HG03520 (cell line): ENCODE measurements at regions not wholly inside any gene's neighbourhood (a gene's known extent, or its start where the extent isn't known, plus 50 kb on each side); places are given as distances from the start of the nearest gene placed in this dataset.

Experiments
- ATAC-seq: cut with Tn5 transposase; IDR thresholded peaks from one replicate; pipeline ENCODE4 v1.9.1; 2021; ENCODE audit warnings: mild to moderate bottlenecking, moderate library complexity; ENCODE audit not compliant: unreplicated experiment

GRCh38 chr12:41936333-41936732 is 208.3 kb downstream of the GXYLT1 start:
- ATAC-seq, result no peak

GRCh38 chr12:41935911-41936310 is 208.8 kb downstream of the GXYLT1 start:
- ATAC-seq, result no peak

GRCh38 chr12:41932470-41932991 is 212.1 kb downstream of the GXYLT1 start:
- ATAC-seq, result no peak

GRCh38 chr12:41930866-41931437 is 213.7 kb downstream of the GXYLT1 start:
- ATAC-seq, result no peak

- ATAC-seq, result no peak
These were observed 220.6 kb downstream of the GXYLT1 start for GRCh38 chr12:41924111-41924510.

- ATAC-seq, result no peak
These were observed 221.3 kb downstream of the GXYLT1 start for GRCh38 chr12:41923351-41923750.

GRCh38 chr12:41920355-41920754 is 224.3 kb downstream of the GXYLT1 start:
- no peak for ATAC-seq

- ATAC-seq, result no peak
These were observed 225.0 kb downstream of the GXYLT1 start for GRCh38 chr12:41919526-41920261.

GRCh38 chr12:41919048-41919447 is 225.6 kb downstream of the GXYLT1 start:
- ATAC-seq, result no peak

GRCh38 chr12:41917938-41918341 is 226.7 kb downstream of the GXYLT1 start:
- no peak for ATAC-seq

GRCh38 chr12:41917181-41917580 is 227.5 kb downstream of the GXYLT1 start:
- no peak for ATAC-seq

GRCh38 chr12:41910578-41911320 is 233.9 kb downstream of the GXYLT1 start:
- no peak for ATAC-seq

- ATAC-seq, result no peak
These were observed 236.5 kb downstream of the GXYLT1 start for GRCh38 chr12:41908206-41908605.

- no peak for ATAC-seq
These were observed 237.1 kb downstream of the GXYLT1 start for GRCh38 chr12:41907550-41907949.

GRCh38 chr12:41907021-41907420 is 237.7 kb downstream of the GXYLT1 start:
- no peak for ATAC-seq

- no peak for ATAC-seq
These were observed 238.8 kb downstream of the GXYLT1 start for GRCh38 chr12:41905759-41906297.

- ATAC-seq, result no peak
These were observed 239.5 kb downstream of the GXYLT1 start for GRCh38 chr12:41905073-41905758.

GRCh38 chr12:41904041-41904440 is 240.6 kb downstream of the GXYLT1 start:
- no peak for ATAC-seq

GRCh38 chr12:41903014-41903708 is 241.5 kb downstream of the GXYLT1 start:
- ATAC-seq, result no peak

- no peak for ATAC-seq
These were observed 245.1 kb downstream of the GXYLT1 start for GRCh38 chr12:41899577-41899976.
